ENCODE measurements at regions not wholly inside any gene's neighbourhood (a gene's known extent, or its start where the extent isn't known, plus 50 kb on each side); places are given as distances from the start of the nearest gene placed in this dataset.

DNA sequence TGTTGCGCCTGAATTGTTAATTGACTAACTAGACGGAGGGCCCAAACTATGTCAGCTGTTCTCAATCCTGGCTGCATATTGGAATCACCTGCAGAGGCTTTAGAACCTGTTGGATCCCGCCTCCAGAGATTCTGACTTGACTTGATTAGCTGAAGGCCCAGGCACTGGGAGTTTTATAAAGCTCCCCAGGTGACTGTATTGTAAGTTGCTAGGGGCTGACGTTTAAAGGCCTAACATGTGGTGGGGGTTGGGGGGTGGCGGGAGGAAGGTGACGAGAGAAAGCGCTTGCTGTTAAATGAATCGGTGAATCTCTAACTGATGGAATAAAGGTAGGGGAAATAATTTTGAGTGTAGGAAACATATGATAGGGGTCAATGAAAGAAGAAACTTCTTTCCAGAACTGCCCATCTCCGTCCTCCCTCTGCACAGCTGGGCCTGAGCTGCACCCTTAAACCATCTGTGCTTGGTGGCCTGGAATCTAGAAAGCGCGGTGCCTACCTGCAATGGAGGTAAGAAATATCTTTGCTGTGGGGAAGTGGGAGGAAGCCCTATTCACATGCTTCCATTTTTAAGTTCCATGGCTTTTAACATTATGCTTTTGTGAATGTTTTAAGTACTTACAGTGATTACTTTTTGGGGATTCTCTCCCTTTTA lies 225.0 kb upstream of the FAM3C start:
- no peak overlapping the region for H3K9ac ChIP-seq (replicated peaks; ENCODE audit: extremely low read depth, insufficient read depth, low read length)
- CTCF ChIA-PET = no interaction called here
- H3K36me3 ChIP-seq (ENCODE audit: control insufficient read depth in 2 of 2, extremely low read depth in 1 of 2, insufficient read depth in 2 of 2, low read length in 2 of 2) = no peaks in the 10 kb centered on the region
- no peaks in the 10 kb centered on the region for H3K9me1 ChIP-seq (replicated peaks; ENCODE audit: control insufficient read depth, extremely low read depth, insufficient read depth, low read length)
- DNase-seq (ENCODE audit: low read depth, low spot score) (no peak), FAIRE-seq (no peak)
- H3K79me2 ChIP-seq (ENCODE audit: control insufficient read depth, insufficient read depth, low read length) = no peaks in the 10 kb centered on the region
- intact Hi-C loops (cut with micrococcal nuclease) = no loop called here
- POLR2A ChIA-PET = no interaction called here
- no TSS peak for BruUV-seq (replicated peaks)
- TF ChIP-seq, protein P1, sequence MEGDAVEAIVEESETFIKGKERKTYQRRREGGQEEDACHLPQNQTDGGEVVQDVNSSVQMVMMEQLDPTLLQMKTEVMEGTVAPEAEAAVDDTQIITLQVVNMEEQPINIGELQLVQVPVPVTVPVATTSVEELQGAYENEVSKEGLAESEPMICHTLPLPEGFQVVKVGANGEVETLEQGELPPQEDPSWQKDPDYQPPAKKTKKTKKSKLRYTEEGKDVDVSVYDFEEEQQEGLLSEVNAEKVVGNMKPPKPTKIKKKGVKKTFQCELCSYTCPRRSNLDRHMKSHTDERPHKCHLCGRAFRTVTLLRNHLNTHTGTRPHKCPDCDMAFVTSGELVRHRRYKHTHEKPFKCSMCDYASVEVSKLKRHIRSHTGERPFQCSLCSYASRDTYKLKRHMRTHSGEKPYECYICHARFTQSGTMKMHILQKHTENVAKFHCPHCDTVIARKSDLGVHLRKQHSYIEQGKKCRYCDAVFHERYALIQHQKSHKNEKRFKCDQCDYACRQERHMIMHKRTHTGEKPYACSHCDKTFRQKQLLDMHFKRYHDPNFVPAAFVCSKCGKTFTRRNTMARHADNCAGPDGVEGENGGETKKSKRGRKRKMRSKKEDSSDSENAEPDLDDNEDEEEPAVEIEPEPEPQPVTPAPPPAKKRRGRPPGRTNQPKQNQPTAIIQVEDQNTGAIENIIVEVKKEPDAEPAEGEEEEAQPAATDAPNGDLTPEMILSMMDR (IDR thresholded peaks at IDR 0.05; ENCODE audit: extremely low read depth in 1 of 2, insufficient read depth in 1 of 2, low read depth in 1 of 2, low read length in 2 of 2) = no peak
- H3K4me2 ChIP-seq (ENCODE audit: insufficient read depth, low read length) = no peak overlapping the region
- H3K4me3 ChIP-seq (replicated peaks in 1 of 3; ENCODE audit: insufficient read depth in 1 of 3, low read depth in 1 of 3, low read length in 3 of 3) = no peak overlapping the region
- no peak overlapping the region for H2AFZ ChIP-seq (ENCODE audit: low read depth, low read length)
- H3K27ac ChIP-seq (ENCODE audit: insufficient read depth, low read depth, low read length) = no peak overlapping the region
- dilution Hi-C loops (cut with MboI; ENCODE audit: extremely low pct_ligation_motif_present, low sequenced_read_pairs) = no loop called here
- H3K4me1 ChIP-seq (ENCODE audit: control insufficient read depth, extremely low read depth, insufficient read depth, low read length) = no peaks in the 10 kb centered on the region
- H3K9me3 ChIP-seq (replicated peaks; ENCODE audit: control insufficient read depth, insufficient read depth, low read length) = no peaks in the 10 kb centered on the region
- H3K27me3 ChIP-seq (ENCODE audit: control insufficient read depth in 2 of 2, insufficient read depth in 2 of 2, low read length in 2 of 2) = no peaks in the 10 kb centered on the region
- H4K20me1 ChIP-seq (replicated peaks; ENCODE audit: control insufficient read depth, extremely low read depth, insufficient read depth, low read length) = no peaks in the 10 kb centered on the region

DNA sequence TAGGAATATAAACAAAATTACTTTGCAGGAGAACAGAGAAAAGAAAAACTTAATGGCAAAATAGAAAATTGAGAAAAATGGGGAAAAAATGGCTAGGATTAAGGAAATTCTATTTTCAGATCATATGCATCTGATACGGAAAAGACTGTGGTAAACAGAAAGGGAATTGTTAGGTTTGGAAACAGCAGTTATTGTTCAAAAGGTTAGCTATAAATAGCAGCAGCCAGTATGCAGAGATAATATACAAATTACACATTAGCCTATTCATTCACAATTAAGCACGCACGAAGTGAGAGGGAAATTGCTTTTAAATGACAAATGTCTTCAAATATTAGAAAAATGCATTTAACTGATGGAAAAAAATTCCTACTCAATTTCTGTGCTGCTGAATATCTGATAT lies 224.1 kb upstream of the FAM3C start:
- H3K27me3 ChIP-seq (ENCODE audit: control insufficient read depth in 2 of 2, insufficient read depth in 2 of 2, low read length in 2 of 2) = no peaks in the 10 kb centered on the region
- DNase-seq (ENCODE audit: low read depth, low spot score) (no peak), FAIRE-seq (peak; percentile 8)
- no peaks in the 10 kb centered on the region for H3K9me1 ChIP-seq (replicated peaks; ENCODE audit: control insufficient read depth, extremely low read depth, insufficient read depth, low read length)
- BruUV-seq (replicated peaks) = no TSS peak
- H3K4me1 ChIP-seq (ENCODE audit: control insufficient read depth, extremely low read depth, insufficient read depth, low read length) = no peaks in the 10 kb centered on the region
- H3K9me3 ChIP-seq (replicated peaks; ENCODE audit: control insufficient read depth, insufficient read depth, low read length) = no peaks in the 10 kb centered on the region
- dilution Hi-C loops (cut with MboI; ENCODE audit: extremely low pct_ligation_motif_present, low sequenced_read_pairs) = no loop called here
- H3K9ac ChIP-seq (replicated peaks; ENCODE audit: extremely low read depth, insufficient read depth, low read length) = no peak overlapping the region
- no peaks in the 10 kb centered on the region for H3K36me3 ChIP-seq (ENCODE audit: control insufficient read depth in 2 of 2, extremely low read depth in 1 of 2, insufficient read depth in 2 of 2, low read length in 2 of 2)
- no peaks in the 10 kb centered on the region for H3K79me2 ChIP-seq (ENCODE audit: control insufficient read depth, insufficient read depth, low read length)
- no peaks in the 10 kb centered on the region for H4K20me1 ChIP-seq (replicated peaks; ENCODE audit: control insufficient read depth, extremely low read depth, insufficient read depth, low read length)
- CTCF ChIA-PET = interaction anchor here (0.9 kb wide), 1 partner anchor 16 kb away, joined by 3 read pairs; no protein-coding TSS in a partner anchor
- H3K4me2 ChIP-seq (ENCODE audit: insufficient read depth, low read length) = no peak overlapping the region
- no peak overlapping the region for H3K4me3 ChIP-seq (replicated peaks in 1 of 3; ENCODE audit: insufficient read depth in 1 of 3, low read depth in 1 of 3, low read length in 3 of 3)
- no peak overlapping the region for H2AFZ ChIP-seq (ENCODE audit: low read depth, low read length)
- intact Hi-C loops (cut with micrococcal nuclease) = no loop called here
- H3K27ac ChIP-seq (ENCODE audit: insufficient read depth, low read depth, low read length) = no peak overlapping the region
- TF ChIP-seq, protein P1 (IDR thresholded peaks at IDR 0.05; ENCODE audit: extremely low read depth in 1 of 2, insufficient read depth in 1 of 2, low read depth in 1 of 2, low read length in 2 of 2) = no peak
- TF ChIP-seq FOS (IDR thresholded peaks at IDR 0.05; ENCODE audit: borderline replicate concordance, insufficient read depth, low read length) (no peak), JUN (IDR thresholded peaks at IDR 0.05; ENCODE audit: borderline replicate concordance, insufficient read depth, insufficient read length, low read depth) (no peak), EZH2 (IDR thresholded peaks at IDR 0.05; ENCODE audit: borderline replicate concordance, low read depth, low read length, severe bottlenecking) (no peak), GATA2 (IDR thresholded peaks at IDR 0.05; ENCODE audit: insufficient read depth, insufficient read length, low read depth, low read length) (no peak), MYC (IDR thresholded peaks at IDR 0.05; ENCODE audit: low read depth, low read length) (no peak), POLR2AphosphoS5 (IDR thresholded peaks at IDR 0.05; ENCODE audit: insufficient read depth, low read depth, low read length) (no peak), POLR2A (IDR thresholded peaks at IDR 0.05; ENCODE audit: low read depth, low read length) (no peak)
- TF ChIP-seq, protein P2, sequence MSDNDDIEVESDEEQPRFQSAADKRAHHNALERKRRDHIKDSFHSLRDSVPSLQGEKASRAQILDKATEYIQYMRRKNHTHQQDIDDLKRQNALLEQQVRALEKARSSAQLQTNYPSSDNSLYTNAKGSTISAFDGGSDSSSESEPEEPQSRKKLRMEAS (IDR thresholded peaks at IDR 0.05; ENCODE audit: insufficient read depth, insufficient read length) = no peak
- POLR2A ChIA-PET = no interaction called here
